ENCODE measurements at regions not wholly inside any gene's neighbourhood (a gene's known extent, or its start where the extent isn't known, plus 50 kb on each side); places are given as distances from the start of the nearest gene placed in this dataset.

DNA sequence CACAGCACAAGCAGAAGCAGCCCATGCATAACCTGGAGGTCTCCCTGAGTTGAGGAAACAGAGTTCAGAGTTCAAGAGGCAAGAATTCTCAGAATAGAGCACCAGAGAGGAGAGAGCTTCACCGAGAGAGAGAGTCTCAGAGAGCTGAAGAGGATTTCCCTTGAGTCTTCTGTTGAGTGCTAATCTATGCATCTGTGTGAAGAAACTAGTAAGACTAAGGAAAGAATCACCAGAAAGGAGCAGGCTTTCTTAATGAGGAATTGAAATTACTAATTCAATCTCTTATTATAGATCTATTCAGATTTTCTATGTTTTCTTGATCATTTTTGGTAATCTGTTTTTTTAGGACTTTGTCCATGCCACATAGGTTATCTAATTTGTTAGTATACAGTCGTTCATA lies 89.3 kb upstream of the CTAGE1 start:
- DNase-seq (no peak), ATAC-seq (no peak)
- Histone ChIP-seq H3K4me1 (peaks cover 3 to 7% of the 10 kb centered on the region in 2 donors), H3K4me3 (no peak overlapping the region), H3K9me3 (no peaks in the 10 kb centered on the region), H3K36me3 (no peaks in the 10 kb centered on the region), H3K27ac (no peak overlapping the region), H3K27me3 (no peaks in the 10 kb centered on the region)
- intact Hi-C loops (cut with DNase I), result no loop called here
- TF ChIP-seq, protein P1, sequence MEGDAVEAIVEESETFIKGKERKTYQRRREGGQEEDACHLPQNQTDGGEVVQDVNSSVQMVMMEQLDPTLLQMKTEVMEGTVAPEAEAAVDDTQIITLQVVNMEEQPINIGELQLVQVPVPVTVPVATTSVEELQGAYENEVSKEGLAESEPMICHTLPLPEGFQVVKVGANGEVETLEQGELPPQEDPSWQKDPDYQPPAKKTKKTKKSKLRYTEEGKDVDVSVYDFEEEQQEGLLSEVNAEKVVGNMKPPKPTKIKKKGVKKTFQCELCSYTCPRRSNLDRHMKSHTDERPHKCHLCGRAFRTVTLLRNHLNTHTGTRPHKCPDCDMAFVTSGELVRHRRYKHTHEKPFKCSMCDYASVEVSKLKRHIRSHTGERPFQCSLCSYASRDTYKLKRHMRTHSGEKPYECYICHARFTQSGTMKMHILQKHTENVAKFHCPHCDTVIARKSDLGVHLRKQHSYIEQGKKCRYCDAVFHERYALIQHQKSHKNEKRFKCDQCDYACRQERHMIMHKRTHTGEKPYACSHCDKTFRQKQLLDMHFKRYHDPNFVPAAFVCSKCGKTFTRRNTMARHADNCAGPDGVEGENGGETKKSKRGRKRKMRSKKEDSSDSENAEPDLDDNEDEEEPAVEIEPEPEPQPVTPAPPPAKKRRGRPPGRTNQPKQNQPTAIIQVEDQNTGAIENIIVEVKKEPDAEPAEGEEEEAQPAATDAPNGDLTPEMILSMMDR (IDR thresholded peaks at IDR 0.05), result no peak

DNA sequence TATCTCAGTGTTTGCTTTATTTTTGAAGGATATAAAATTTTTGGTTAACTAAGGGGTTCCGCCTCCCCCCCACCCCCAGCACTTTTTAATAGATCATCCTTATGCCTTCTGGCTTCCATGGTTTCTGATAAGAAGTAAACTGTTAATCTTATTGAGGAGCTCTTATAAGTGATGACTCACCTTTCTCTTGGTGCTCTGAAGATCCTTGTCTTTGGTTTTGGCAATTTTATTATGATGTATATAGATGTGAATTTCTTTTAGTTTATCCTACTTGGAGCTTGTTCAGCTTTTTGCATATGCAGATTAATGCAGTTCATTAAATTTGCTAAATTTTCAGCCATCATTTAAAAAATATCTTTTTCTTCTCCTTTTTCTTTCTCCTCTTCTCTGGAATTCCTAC lies 91.7 kb upstream of the CTAGE1 start:
- Histone ChIP-seq H3K9me3 (no peaks in the 10 kb centered on the region), H3K4me1 (peaks cover 0 to 6% of the 10 kb centered on the region in 2 donors), H3K27me3 (no peaks in the 10 kb centered on the region), H3K4me3 (no peak overlapping the region), H3K36me3 (no peaks in the 10 kb centered on the region), H3K27ac (no peak overlapping the region)
- ATAC-seq, result no peak
- TF ChIP-seq, protein P1 (IDR thresholded peaks at IDR 0.05), result no peak
- intact Hi-C loops (cut with DNase I), result no loop called here
- no peak for DNase-seq

DNA sequence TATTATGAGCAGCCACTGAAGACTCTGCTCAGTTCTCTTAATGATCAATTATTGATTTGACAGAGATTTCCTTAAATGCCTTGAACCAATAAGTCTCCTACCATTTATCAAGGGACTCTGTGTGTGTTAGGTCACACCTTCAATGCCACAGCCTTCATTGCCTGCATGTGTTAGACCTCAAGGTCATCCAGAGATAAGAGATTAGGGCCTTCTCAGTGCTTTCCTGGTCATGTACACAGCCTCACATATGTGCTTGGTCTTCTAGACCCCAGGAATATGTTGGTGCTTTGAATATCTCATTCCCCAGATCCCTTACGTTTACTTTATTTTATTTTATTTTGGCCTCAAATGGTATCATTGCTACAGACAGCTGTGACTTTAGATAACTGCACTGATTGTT lies 93.0 kb upstream of the CTAGE1 start:
- Histone ChIP-seq H3K9me3 (no peaks in the 10 kb centered on the region), H3K4me3 (no peak overlapping the region), H3K4me1 (no peaks in the 10 kb centered on the region), H3K36me3 (no peaks in the 10 kb centered on the region), H3K27ac (no peak overlapping the region), H3K27me3 (no peaks in the 10 kb centered on the region)
- DNase-seq (no peak), ATAC-seq (no peak)
- intact Hi-C loops (cut with DNase I), result no loop called here
- TF ChIP-seq, protein P1 (IDR thresholded peaks at IDR 0.05), result no peak

DNA sequence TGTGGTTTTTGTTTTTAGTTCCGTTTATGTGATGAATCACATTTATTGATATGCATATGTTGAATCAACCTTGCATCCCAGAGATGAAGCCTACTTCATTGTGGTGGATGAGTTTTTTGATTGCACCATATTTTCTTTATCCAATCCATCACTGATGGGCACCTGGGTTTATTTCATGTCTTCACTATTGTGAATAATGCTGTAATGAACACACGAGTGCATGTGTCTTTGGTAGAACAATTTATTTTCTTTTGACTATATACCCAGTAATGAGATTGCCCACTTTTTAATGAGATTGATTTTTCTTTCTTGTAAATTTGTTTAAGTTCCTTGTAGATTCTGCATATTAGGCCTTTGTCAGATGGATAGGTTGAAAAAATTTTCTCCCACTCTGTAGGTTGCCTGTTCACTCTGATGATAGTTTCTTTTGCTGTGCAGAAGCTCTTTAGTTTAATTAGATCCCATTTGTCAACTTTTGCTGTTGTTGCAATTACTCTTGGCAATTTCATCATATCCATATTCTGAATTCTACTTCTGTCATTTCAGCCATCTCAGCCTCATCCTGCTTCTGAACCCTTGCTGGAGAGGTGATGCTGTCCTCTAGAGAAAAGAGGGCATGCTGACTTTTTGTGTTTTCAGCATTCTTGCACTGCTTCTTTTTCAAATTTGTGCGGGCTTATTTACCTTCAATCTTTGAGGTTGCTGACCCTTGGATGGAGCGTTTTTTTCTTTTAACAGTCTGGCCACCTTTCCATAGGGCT lies 96.2 kb upstream of the CTAGE1 start:
- Histone ChIP-seq H3K27ac (no peak overlapping the region), H3K36me3 (no peaks in the 10 kb centered on the region), H3K27me3 (no peaks in the 10 kb centered on the region), H3K4me1 (no peaks in the 10 kb centered on the region), H3K4me3 (no peak overlapping the region), H3K9me3 (no peaks in the 10 kb centered on the region)
- no peak for DNase-seq
- ATAC-seq, result no peak
- intact Hi-C loops (cut with DNase I), result no loop called here
- TF ChIP-seq, protein P1 (IDR thresholded peaks at IDR 0.05), result no peak

DNA sequence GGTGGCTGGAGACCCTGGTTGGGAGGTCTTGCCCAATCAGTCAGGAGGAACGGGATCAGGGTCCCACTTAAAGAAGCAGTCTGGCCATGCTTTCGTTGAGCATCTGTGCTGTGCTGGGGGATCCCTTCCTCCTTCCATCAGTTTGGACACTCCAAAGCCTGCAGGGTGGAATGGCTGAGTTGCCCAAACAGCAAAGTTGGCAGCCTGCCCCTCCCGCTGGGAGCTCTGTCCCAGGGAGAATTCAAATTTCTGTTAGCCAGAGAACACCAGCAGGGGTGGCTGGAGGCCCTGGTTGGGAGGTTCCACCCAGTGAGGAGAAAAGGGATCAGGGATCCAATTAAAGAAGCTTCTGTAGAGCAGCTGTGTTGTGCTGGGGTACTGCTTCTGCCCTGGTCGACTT lies 96.9 kb upstream of the CTAGE1 start:
- ATAC-seq (no peak), DNase-seq (no peak)
- Histone ChIP-seq H3K36me3 (no peaks in the 10 kb centered on the region), H3K27me3 (no peaks in the 10 kb centered on the region), H3K4me3 (no peak overlapping the region), H3K9me3 (no peaks in the 10 kb centered on the region), H3K4me1 (no peaks in the 10 kb centered on the region), H3K27ac (no peak overlapping the region)
- TF ChIP-seq, protein P1 (IDR thresholded peaks at IDR 0.05), result no peak
- intact Hi-C loops (cut with DNase I), result no loop called here
